ENCODE measurements at regions not wholly inside any gene's neighbourhood (a gene's known extent, or its start where the extent isn't known, plus 50 kb on each side); places are given as distances from the start of the nearest gene placed in this dataset.
"Not testable (repeated sequence)": the region's sequence is repeated elsewhere in the genome, so short reads cannot be mapped to it uniquely, and the experiment has no call there.

GRCh38 chr3:94647131-94647530 is 584.3 kb downstream of the NSUN3 start:
- WGBS, result 51% methylated on average over 3 of the region's 3 CpGs
- Histone ChIP-seq H3K36me3 (ENCODE audit: insufficient read depth) (no peaks in the 10 kb centered on the region), H3K4me1 (ENCODE audit: insufficient read depth) (no peaks in the 10 kb centered on the region), H3K4me3 (ENCODE audit: low read depth, low read length) (no peak overlapping the region), H3K27ac (ENCODE audit: low read depth) (no peak overlapping the region)
- DNase-seq (ENCODE audit: extremely low spot score), result no peak

- H3K4me1 ChIP-seq (ENCODE audit: insufficient read depth); H3K36me3 ChIP-seq (ENCODE audit: insufficient read depth); H3K27ac ChIP-seq (ENCODE audit: low read depth); DNase-seq (ENCODE audit: extremely low spot score); H3K4me3 ChIP-seq (ENCODE audit: low read depth, low read length): not testable (repeated sequence)
- WGBS, result 84% methylated on average over 8 of the region's 8 CpGs
Measured at GRCh38 chr3:94648270-94649180, 585.7 kb downstream of the NSUN3 start.

GRCh38 chr3:94654096-94654495 is 591.2 kb downstream of the NSUN3 start:
- H3K4me3 ChIP-seq (ENCODE audit: low read depth, low read length), result no peak overlapping the region
- H3K36me3 ChIP-seq (ENCODE audit: insufficient read depth), result no peaks in the 10 kb centered on the region
- no peak overlapping the region for H3K27ac ChIP-seq (ENCODE audit: low read depth)
- WGBS, result 53% methylated on average over 2 of the region's 2 CpGs
- no peak for DNase-seq (ENCODE audit: extremely low spot score)
- H3K4me1 ChIP-seq (ENCODE audit: insufficient read depth), result no peaks in the 10 kb centered on the region

- DNase-seq (ENCODE audit: extremely low spot score), result no peak
- H3K27ac ChIP-seq (ENCODE audit: low read depth), result no peak overlapping the region
- no peaks in the 10 kb centered on the region for H3K36me3 ChIP-seq (ENCODE audit: insufficient read depth)
- H3K4me1 ChIP-seq (ENCODE audit: insufficient read depth), result no peaks in the 10 kb centered on the region
- H3K4me3 ChIP-seq (ENCODE audit: low read depth, low read length), result no peak overlapping the region
Measured at GRCh38 chr3:94665922-94666321, 603.1 kb downstream of the NSUN3 start.

GRCh38 chr3:94671078-94671477 is 608.2 kb downstream of the NSUN3 start:
- Histone ChIP-seq H3K4me3 (ENCODE audit: low read depth, low read length) (no peak overlapping the region), H3K27ac (ENCODE audit: low read depth) (no peak overlapping the region), H3K4me1 (ENCODE audit: insufficient read depth) (no peaks in the 10 kb centered on the region), H3K36me3 (ENCODE audit: insufficient read depth) (no peaks in the 10 kb centered on the region)
- DNase-seq (ENCODE audit: extremely low spot score), result no peak

GRCh38 chr3:94673876-94674275 is 611.0 kb downstream of the NSUN3 start:
- Histone ChIP-seq H3K4me3 (ENCODE audit: low read depth, low read length) (no peak overlapping the region), H3K36me3 (ENCODE audit: insufficient read depth) (no peaks in the 10 kb centered on the region), H3K27ac (ENCODE audit: low read depth) (no peak overlapping the region), H3K4me1 (ENCODE audit: insufficient read depth) (no peaks in the 10 kb centered on the region)
- 41% methylated on average over 1 of the region's 1 CpG for WGBS
- no peak for DNase-seq (ENCODE audit: extremely low spot score)

- Histone ChIP-seq H3K4me1 (ENCODE audit: insufficient read depth) (no peaks in the 10 kb centered on the region), H3K4me3 (ENCODE audit: low read depth, low read length) (no peak overlapping the region), H3K27ac (ENCODE audit: low read depth) (no peak overlapping the region), H3K36me3 (ENCODE audit: insufficient read depth) (no peaks in the 10 kb centered on the region)
- no peak for DNase-seq (ENCODE audit: extremely low spot score)
- 85% methylated on average over 1 of the region's 1 CpG for WGBS
Measured at GRCh38 chr3:94686208-94686607, 623.3 kb downstream of the NSUN3 start.

GRCh38 chr3:94693997-94694640 is 631.3 kb downstream of the NSUN3 start:
- no peaks in the 10 kb centered on the region for H3K36me3 ChIP-seq (ENCODE audit: insufficient read depth)
- H3K4me3 ChIP-seq (ENCODE audit: low read depth, low read length), result no peak overlapping the region
- no peak for DNase-seq (ENCODE audit: extremely low spot score)
- no peaks in the 10 kb centered on the region for H3K4me1 ChIP-seq (ENCODE audit: insufficient read depth)
- H3K27ac ChIP-seq (ENCODE audit: low read depth), result no peak overlapping the region
- WGBS, result 70% methylated on average over 5 of the region's 5 CpGs

- Histone ChIP-seq H3K4me3 (ENCODE audit: low read depth, low read length) (no peak overlapping the region), H3K4me1 (ENCODE audit: insufficient read depth) (no peaks in the 10 kb centered on the region), H3K27ac (ENCODE audit: low read depth) (no peak overlapping the region), H3K36me3 (ENCODE audit: insufficient read depth) (no peaks in the 10 kb centered on the region)
- 53% methylated on average over 2 of the region's 2 CpGs for WGBS
- DNase-seq (ENCODE audit: extremely low spot score), result no peak
Measured at GRCh38 chr3:94694894-94695293, 632.0 kb downstream of the NSUN3 start.

- no peak for DNase-seq (ENCODE audit: extremely low spot score)
- Histone ChIP-seq H3K4me1 (ENCODE audit: insufficient read depth) (no peaks in the 10 kb centered on the region), H3K27ac (ENCODE audit: low read depth) (no peak overlapping the region), H3K4me3 (ENCODE audit: low read depth, low read length) (no peak overlapping the region), H3K36me3 (ENCODE audit: insufficient read depth) (no peaks in the 10 kb centered on the region)
- 86% methylated on average over 3 of the region's 3 CpGs for WGBS
Measured at GRCh38 chr3:94704467-94704866, 641.6 kb downstream of the NSUN3 start.

- 65% methylated on average over 1 of the region's 1 CpG for WGBS
- DNase-seq (ENCODE audit: extremely low spot score), result no peak
- Histone ChIP-seq H3K36me3 (ENCODE audit: insufficient read depth) (no peaks in the 10 kb centered on the region), H3K27ac (ENCODE audit: low read depth) (no peak overlapping the region), H3K4me1 (ENCODE audit: insufficient read depth) (no peaks in the 10 kb centered on the region), H3K4me3 (ENCODE audit: low read depth, low read length) (no peak overlapping the region)
Measured at GRCh38 chr3:94709249-94709902, 646.5 kb downstream of the NSUN3 start.

- no peak overlapping the region for H3K27ac ChIP-seq (ENCODE audit: low read depth)
- DNase-seq (ENCODE audit: extremely low spot score), result no peak
- H3K4me1 ChIP-seq (ENCODE audit: insufficient read depth), result no peaks in the 10 kb centered on the region
- no peaks in the 10 kb centered on the region for H3K36me3 ChIP-seq (ENCODE audit: insufficient read depth)
- H3K4me3 ChIP-seq (ENCODE audit: low read depth, low read length), result no peak overlapping the region
Measured at GRCh38 chr3:94714194-94714593, 651.3 kb downstream of the NSUN3 start.

GRCh38 chr3:94716326-94717018 is 653.6 kb downstream of the NSUN3 start:
- DNase-seq (ENCODE audit: extremely low spot score), result no peak
- Histone ChIP-seq H3K27ac (ENCODE audit: low read depth) (no peak overlapping the region), H3K36me3 (ENCODE audit: insufficient read depth) (no peaks in the 10 kb centered on the region), H3K4me1 (ENCODE audit: insufficient read depth) (no peaks in the 10 kb centered on the region), H3K4me3 (ENCODE audit: low read depth, low read length) (no peak overlapping the region)
- 84% methylated on average over 2 of the region's 2 CpGs for WGBS

All from urinary bladder (tissue), 3 donors.